Natural killer cell (primary cell): ENCODE measurements at regions not wholly inside any gene's neighbourhood (a gene's known extent, or its start where the extent isn't known, plus 50 kb on each side); places are given as distances from the start of the nearest gene placed in this dataset.

Source experiments
- ATAC-seq, 3 donors: fragments of 150-1000 bp in 2 of 3; fragments of 200-7000 bp in 1 of 3; cut with Tn5 transposase; 1 replicate in 1 of 3; 2 replicates in 2 of 3; pipeline ENCODE4 v1.10.0; 2021; ENCODE audit warnings: mild to moderate bottlenecking in 2 of 3, moderate library complexity in 2 of 3
- DNase-seq, 2 donors: peaks; one replicate each; pipeline versions ENCODE4 v3.0.0 to v3.0.0-alpha.2; 2013 to 2021; ENCODE audit warnings: mixed read lengths in 1 of 2
- H3K27ac ChIP-seq: one replicate; pipeline ENCODE4 v1.5.1; 2013; ENCODE audit warnings: mild to moderate bottlenecking, low read length
- H3K27me3 ChIP-seq: one replicate; pipeline ENCODE4 v1.6.1; 2013; ENCODE audit warnings: low read length; ENCODE audit not compliant: control insufficient read depth, insufficient read depth
- H3K36me3 ChIP-seq: one replicate; pipeline ENCODE4 v1.6.1; 2013; ENCODE audit warnings: low read length; ENCODE audit not compliant: control insufficient read depth, insufficient read depth
- H3K4me1 ChIP-seq: one replicate; pipeline ENCODE4 v1.6.1; 2013; ENCODE audit warnings: low read length; ENCODE audit not compliant: control insufficient read depth, insufficient read depth
- H3K4me3 ChIP-seq: one replicate; pipeline ENCODE4 v1.5.1; 2013; ENCODE audit warnings: low read length
- H3K9me3 ChIP-seq: one replicate; pipeline ENCODE4 v1.6.1; 2013; ENCODE audit warnings: low read length; ENCODE audit not compliant: control insufficient read depth, insufficient read depth
- H3K27ac Mint-ChIP-seq, 2 donors: one replicate each; pipeline ENCODE4 v1.8.0; 2022; ENCODE audit warnings: mild to moderate bottlenecking in 2 of 2, mixed read lengths in 2 of 2, moderate library complexity in 1 of 2
- H3K27me3 Mint-ChIP-seq, 2 donors: one replicate each; pipeline ENCODE4 v1.8.0; 2022; ENCODE audit warnings: low read depth in 2 of 2, mixed read lengths in 2 of 2
- H3K36me3 Mint-ChIP-seq: one replicate; pipeline ENCODE4 v1.8.0; 2022; ENCODE audit warnings: mixed read lengths
- H3K4me1 Mint-ChIP-seq, 2 donors: one replicate each; pipeline ENCODE4 v1.8.0; 2022; ENCODE audit warnings: mixed read lengths in 2 of 2
- H3K4me3 Mint-ChIP-seq: one replicate; pipeline ENCODE4 v1.8.0; 2022; ENCODE audit warnings: mild to moderate bottlenecking, moderate library complexity, mixed read lengths
- H3K9me3 Mint-ChIP-seq, 2 donors: one replicate each; pipeline ENCODE4 v1.8.0; 2022; ENCODE audit warnings: mixed read lengths in 2 of 2
- CTCF ChIP-seq: fragments of 200-600 bp; IDR thresholded peaks from one replicate; pipeline ENCODE4 v1.8.0; 2022; ENCODE audit warnings: antibody characterized with exemption
- WGBS: methylation state at CpG from one replicate; pipeline ENCODE4 v1.1.7; 2013; ENCODE audit warnings: missing lambda C conversion rate; ENCODE audit not compliant: insufficient coverage; 5-methylcytosine and 5-hydroxymethylcytosine counted together
- intact Hi-C: fragments of 100-400 bp; cut with micrococcal nuclease; formaldehyde crosslinking; loops from one replicate; pipeline ENCODE4 v1.14.2; 2022

GRCh38 chr3:64805978-64806377, 118.2 kb upstream of the ADAMTS9 start:
- no peak for TF ChIP-seq CTCF
- Histone ChIP-seq H3K36me3 (no peaks in the 10 kb centered on the region), H3K4me1 (no peaks in the 10 kb centered on the region), H3K27me3 (no peaks in the 10 kb centered on the region), H3K27ac (no peak overlapping the region), H3K9me3 (peaks cover 3% of the 10 kb centered on the region), H3K4me3 (no peak overlapping the region)
- intact Hi-C loops = no loop called here
- Mint-ChIP-seq H3K27me3 (no peaks in the 10 kb centered on the region), H3K9me3 (peaks cover 7 to 10% of the 10 kb centered on the region in 2 donors), H3K27ac (no peak overlapping the region), H3K4me1 (no peaks in the 10 kb centered on the region), H3K36me3 (no peaks in the 10 kb centered on the region), H3K4me3 (no peak overlapping the region)
- 100% methylated on average over 1 of the region's 2 CpGs for WGBS
- ATAC-seq = no peak
- no peak for DNase-seq

- H3K4me3 ChIP-seq = no peak overlapping the region
- no peak for TF ChIP-seq CTCF
- intact Hi-C loops = no loop called here
- H3K36me3 ChIP-seq = no peaks in the 10 kb centered on the region
- H3K4me3 Mint-ChIP-seq = no peak overlapping the region
- DNase-seq = no peak
- peaks cover 4 to 10% of the 10 kb centered on the region in 2 donors for H3K9me3 Mint-ChIP-seq
- no peaks in the 10 kb centered on the region for H3K27me3 ChIP-seq
- H3K9me3 ChIP-seq = peaks cover 3% of the 10 kb centered on the region
- ATAC-seq = no peak
- H3K4me1 Mint-ChIP-seq = no peaks in the 10 kb centered on the region
- WGBS = 80% methylated on average over 2 of the region's 2 CpGs
- H3K36me3 Mint-ChIP-seq = no peaks in the 10 kb centered on the region
- H3K4me1 ChIP-seq = no peaks in the 10 kb centered on the region
- H3K27ac Mint-ChIP-seq = no peak overlapping the region
- no peaks in the 10 kb centered on the region for H3K27me3 Mint-ChIP-seq
- no peak overlapping the region for H3K27ac ChIP-seq
These were observed 117.4 kb upstream of the ADAMTS9 start for GRCh38 chr3:64805248-64805647.

- Mint-ChIP-seq H3K4me1 (no peaks in the 10 kb centered on the region), H3K27me3 (no peaks in the 10 kb centered on the region), H3K9me3 (peaks cover 4 to 10% of the 10 kb centered on the region in 2 donors), H3K4me3 (no peak overlapping the region), H3K27ac (no peak overlapping the region), H3K36me3 (no peaks in the 10 kb centered on the region)
- H3K4me3 ChIP-seq = no peak overlapping the region
- no peak overlapping the region for H3K27ac ChIP-seq
- no peaks in the 10 kb centered on the region for H3K27me3 ChIP-seq
- H3K36me3 ChIP-seq = no peaks in the 10 kb centered on the region
- peaks cover 3% of the 10 kb centered on the region for H3K9me3 ChIP-seq
- intact Hi-C loops = no loop called here
- ATAC-seq (no peak), DNase-seq (no peak)
- 93% methylated on average over 9 of the region's 9 CpGs for WGBS
- no peak for TF ChIP-seq CTCF
- no peaks in the 10 kb centered on the region for H3K4me1 ChIP-seq
These were observed 115.7 kb upstream of the ADAMTS9 start for GRCh38 chr3:64803469-64803868.

GRCh38 chr3:64802460-64802859, 114.7 kb upstream of the ADAMTS9 start:
- ATAC-seq (no peak), DNase-seq (no peak)
- H3K27ac Mint-ChIP-seq = no peak overlapping the region
- WGBS = 83% methylated on average over 3 of the region's 4 CpGs
- peaks cover 5 to 10% of the 10 kb centered on the region in 2 donors for H3K9me3 Mint-ChIP-seq
- H3K27me3 ChIP-seq = no peaks in the 10 kb centered on the region
- H3K36me3 ChIP-seq = no peaks in the 10 kb centered on the region
- H3K9me3 ChIP-seq = peaks cover 3% of the 10 kb centered on the region
- no peak overlapping the region for H3K27ac ChIP-seq
- H3K27me3 Mint-ChIP-seq = no peaks in the 10 kb centered on the region
- intact Hi-C loops = no loop called here
- H3K4me1 Mint-ChIP-seq = no peaks in the 10 kb centered on the region
- H3K4me3 Mint-ChIP-seq = no peak overlapping the region
- no peak for TF ChIP-seq CTCF
- H3K4me3 ChIP-seq = no peak overlapping the region
- H3K4me1 ChIP-seq = no peaks in the 10 kb centered on the region
- no peaks in the 10 kb centered on the region for H3K36me3 Mint-ChIP-seq
